ENCODE measurements at regions not wholly inside any gene's neighbourhood (a gene's known extent, or its start where the extent isn't known, plus 50 kb on each side); places are given as distances from the start of the nearest gene placed in this dataset.

GRCh38 chr7:17709127-17709526 is 231.2 kb downstream of the SNX13 start:
- Mint-ChIP-seq H3K4me1 (ENCODE audit: low read depth, unreplicated experiment) (peaks cover 2% of the 10 kb centered on the region), H3K9me3 (ENCODE audit: unreplicated experiment) (no peaks in the 10 kb centered on the region), H3K4me3 (ENCODE audit: unreplicated experiment) (no peak overlapping the region), H3K27me3 (ENCODE audit: low read depth, unreplicated experiment) (no peaks in the 10 kb centered on the region), H3K36me3 (ENCODE audit: low read depth, unreplicated experiment) (no peaks in the 10 kb centered on the region), H3K27ac (ENCODE audit: unreplicated experiment) (no peak overlapping the region)
- TF ChIP-seq, protein P1, sequence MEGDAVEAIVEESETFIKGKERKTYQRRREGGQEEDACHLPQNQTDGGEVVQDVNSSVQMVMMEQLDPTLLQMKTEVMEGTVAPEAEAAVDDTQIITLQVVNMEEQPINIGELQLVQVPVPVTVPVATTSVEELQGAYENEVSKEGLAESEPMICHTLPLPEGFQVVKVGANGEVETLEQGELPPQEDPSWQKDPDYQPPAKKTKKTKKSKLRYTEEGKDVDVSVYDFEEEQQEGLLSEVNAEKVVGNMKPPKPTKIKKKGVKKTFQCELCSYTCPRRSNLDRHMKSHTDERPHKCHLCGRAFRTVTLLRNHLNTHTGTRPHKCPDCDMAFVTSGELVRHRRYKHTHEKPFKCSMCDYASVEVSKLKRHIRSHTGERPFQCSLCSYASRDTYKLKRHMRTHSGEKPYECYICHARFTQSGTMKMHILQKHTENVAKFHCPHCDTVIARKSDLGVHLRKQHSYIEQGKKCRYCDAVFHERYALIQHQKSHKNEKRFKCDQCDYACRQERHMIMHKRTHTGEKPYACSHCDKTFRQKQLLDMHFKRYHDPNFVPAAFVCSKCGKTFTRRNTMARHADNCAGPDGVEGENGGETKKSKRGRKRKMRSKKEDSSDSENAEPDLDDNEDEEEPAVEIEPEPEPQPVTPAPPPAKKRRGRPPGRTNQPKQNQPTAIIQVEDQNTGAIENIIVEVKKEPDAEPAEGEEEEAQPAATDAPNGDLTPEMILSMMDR (IDR thresholded peaks at IDR 0.05; ENCODE audit: insufficient read depth, low read depth, low read length) = no peak
- no peak for TF ChIP-seq EZH2 (IDR thresholded peaks at IDR 0.05; ENCODE audit: insufficient read depth, low read length)
- DNase-seq (ENCODE audit: low read depth) = no peak
- Histone ChIP-seq H3K4me2 (ENCODE audit: low read length) (no peak overlapping the region), H2AFZ (ENCODE audit: low read depth, low read length) (no peak overlapping the region), H3K4me1 (ENCODE audit: insufficient read depth, low read length) (no peaks in the 10 kb centered on the region), H3K4me3 (ENCODE audit: insufficient read depth, low read depth, low read length) (no peak overlapping the region), H4K20me1 (ENCODE audit: insufficient read depth, low read length) (no peaks in the 10 kb centered on the region), H3K9me3 (ENCODE audit: insufficient read depth, low read depth, low read length) (no peaks in the 10 kb centered on the region), H3K36me3 (ENCODE audit: insufficient read depth, low read length) (no peaks in the 10 kb centered on the region), H3K79me2 (ENCODE audit: insufficient read depth, low read length) (no peaks in the 10 kb centered on the region), H3K27me3 (ENCODE audit: insufficient read depth, low read length) (no peaks in the 10 kb centered on the region), H3K27ac (ENCODE audit: low read depth, low read length) (no peak overlapping the region), H3K9ac (ENCODE audit: low read length) (no peak overlapping the region)
- FAIRE-seq = no peak

DNA sequence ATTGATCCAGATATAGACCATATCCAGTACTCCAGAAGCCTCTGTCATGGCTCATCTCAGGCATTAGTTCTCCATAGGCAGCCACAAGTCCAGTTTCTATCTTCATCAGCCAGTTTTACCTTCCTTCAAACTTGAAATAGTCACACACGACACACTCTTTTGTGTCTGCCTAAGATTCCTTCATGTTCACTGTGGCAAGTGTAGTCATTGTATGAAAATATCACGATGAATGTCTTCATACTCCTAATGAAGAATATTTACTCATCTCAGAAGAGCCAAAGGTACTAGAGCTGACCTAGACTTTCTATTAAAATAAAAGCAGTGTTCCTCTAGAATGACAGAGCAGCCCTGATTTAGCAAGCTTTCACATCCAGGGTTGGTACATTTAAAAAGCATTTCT is 230.7 kb downstream of the SNX13 start:
- no peaks in the 10 kb centered on the region for H4K20me1 ChIP-seq (ENCODE audit: insufficient read depth, low read length)
- FAIRE-seq (no peak), DNase-seq (ENCODE audit: low read depth) (no peak)
- H3K27me3 Mint-ChIP-seq (ENCODE audit: low read depth, unreplicated experiment) = no peaks in the 10 kb centered on the region
- H3K36me3 Mint-ChIP-seq (ENCODE audit: low read depth, unreplicated experiment) = no peaks in the 10 kb centered on the region
- no peaks in the 10 kb centered on the region for H3K9me3 ChIP-seq (ENCODE audit: insufficient read depth, low read depth, low read length)
- H3K9me3 Mint-ChIP-seq (ENCODE audit: unreplicated experiment) = no peaks in the 10 kb centered on the region
- no peak overlapping the region for H3K27ac ChIP-seq (ENCODE audit: low read depth, low read length)
- H3K4me2 ChIP-seq (ENCODE audit: low read length) = no peak overlapping the region
- H3K79me2 ChIP-seq (ENCODE audit: insufficient read depth, low read length) = no peaks in the 10 kb centered on the region
- no peak overlapping the region for H3K4me3 ChIP-seq (ENCODE audit: insufficient read depth, low read depth, low read length)
- no peak overlapping the region for H2AFZ ChIP-seq (ENCODE audit: low read depth, low read length)
- TF ChIP-seq, protein P1 (IDR thresholded peaks at IDR 0.05; ENCODE audit: insufficient read depth, low read depth, low read length) = no peak
- no peak for TF ChIP-seq EZH2 (IDR thresholded peaks at IDR 0.05; ENCODE audit: insufficient read depth, low read length)
- no peak overlapping the region for H3K9ac ChIP-seq (ENCODE audit: low read length)
- H3K4me1 ChIP-seq (ENCODE audit: insufficient read depth, low read length) = no peaks in the 10 kb centered on the region
- H3K27me3 ChIP-seq (ENCODE audit: insufficient read depth, low read length) = no peaks in the 10 kb centered on the region
- no peak overlapping the region for H3K4me3 Mint-ChIP-seq (ENCODE audit: unreplicated experiment)
- H3K4me1 Mint-ChIP-seq (ENCODE audit: low read depth, unreplicated experiment) = peaks cover 3% of the 10 kb centered on the region
- H3K36me3 ChIP-seq (ENCODE audit: insufficient read depth, low read length) = no peaks in the 10 kb centered on the region
- no peak overlapping the region for H3K27ac Mint-ChIP-seq (ENCODE audit: unreplicated experiment)

DNA sequence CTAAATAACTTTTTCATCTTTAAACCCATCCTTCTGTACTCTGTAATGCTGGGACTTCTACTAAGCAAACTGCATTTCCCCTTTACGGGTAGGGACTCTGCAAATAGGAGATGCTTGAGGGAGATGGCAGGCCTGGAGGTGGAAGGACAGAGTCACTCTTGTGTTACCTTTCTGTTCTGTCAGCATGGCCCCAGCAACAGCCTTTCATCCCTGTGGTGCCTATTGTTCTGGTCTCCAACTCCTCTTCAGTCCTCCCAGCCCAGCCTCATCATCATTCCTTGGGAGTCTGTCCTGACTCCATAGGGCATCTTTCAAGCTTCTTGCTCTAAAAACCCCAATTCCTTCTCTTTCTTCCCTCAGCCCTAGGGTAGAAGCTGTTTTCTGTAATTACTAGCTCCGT is 230.0 kb downstream of the SNX13 start:
- Histone ChIP-seq H3K36me3 (ENCODE audit: insufficient read depth, low read length) (no peaks in the 10 kb centered on the region), H4K20me1 (ENCODE audit: insufficient read depth, low read length) (no peaks in the 10 kb centered on the region), H3K27me3 (ENCODE audit: insufficient read depth, low read length) (no peaks in the 10 kb centered on the region), H3K4me2 (ENCODE audit: low read length) (no peak overlapping the region), H3K4me1 (ENCODE audit: insufficient read depth, low read length) (no peaks in the 10 kb centered on the region), H3K9me3 (ENCODE audit: insufficient read depth, low read depth, low read length) (no peaks in the 10 kb centered on the region), H3K27ac (ENCODE audit: low read depth, low read length) (no peak overlapping the region), H3K79me2 (ENCODE audit: insufficient read depth, low read length) (no peaks in the 10 kb centered on the region), H3K9ac (ENCODE audit: low read length) (no peak overlapping the region), H3K4me3 (ENCODE audit: insufficient read depth, low read depth, low read length) (no peak overlapping the region), H2AFZ (ENCODE audit: low read depth, low read length) (no peak overlapping the region)
- Mint-ChIP-seq H3K27me3 (ENCODE audit: low read depth, unreplicated experiment) (no peaks in the 10 kb centered on the region), H3K9me3 (ENCODE audit: unreplicated experiment) (no peaks in the 10 kb centered on the region), H3K4me3 (ENCODE audit: unreplicated experiment) (no peak overlapping the region), H3K4me1 (ENCODE audit: low read depth, unreplicated experiment) (peaks cover 3% of the 10 kb centered on the region), H3K36me3 (ENCODE audit: low read depth, unreplicated experiment) (no peaks in the 10 kb centered on the region), H3K27ac (ENCODE audit: unreplicated experiment) (no peak overlapping the region)
- no peak for DNase-seq (ENCODE audit: low read depth)
- TF ChIP-seq, protein P1 (IDR thresholded peaks at IDR 0.05; ENCODE audit: insufficient read depth, low read depth, low read length) = no peak
- TF ChIP-seq EZH2 (IDR thresholded peaks at IDR 0.05; ENCODE audit: insufficient read depth, low read length) = no peak
- no peak for FAIRE-seq

Data from astrocyte (in vitro differentiated cells and primary cell).